OCI-LY3 (cell line): ENCODE measurements at regions not wholly inside any gene's neighbourhood (a gene's known extent, or its start where the extent isn't known, plus 50 kb on each side); places are given as distances from the start of the nearest gene placed in this dataset.

Source experiments
- H2AFZ ChIP-seq: fragments of 200-600, 300-600 bp; shearing (Covaris generic); 2 replicates; pipeline ENCODE4 v1.6.0; 2014; ENCODE audit warnings: antibody characterized with exemption, low read depth, low read length
- H3K27ac ChIP-seq: fragments of 200-600, 300-600 bp; sonication (generic); 2 replicates; pipeline ENCODE4 v1.5.1; 2014; ENCODE audit warnings: mild to moderate bottlenecking, low read length, moderate library complexity, mixed read lengths
- H3K27me3 ChIP-seq: fragments of 200-600, 300-600 bp; sonication (generic); 2 replicates; pipeline ENCODE4 v1.6.1; 2014; ENCODE audit warnings: low read depth, low read length, mixed read lengths
- H3K36me3 ChIP-seq: fragments of 200-600, 300-600 bp; sonication (generic); replicated peaks from 2 replicates; pipeline ENCODE3; 2014; ENCODE audit warnings: low read depth, low read length, mixed read lengths
- H3K4me1 ChIP-seq: fragments of 300-600, 200-600 bp; sonication (generic); 2 replicates; pipeline ENCODE4 v1.6.1; 2014; ENCODE audit warnings: low read length, mixed read lengths
- H3K4me2 ChIP-seq: fragments of 200-600, 300-600 bp; sonication (generic); 2 replicates; pipeline ENCODE4 v1.6.1; 2014; ENCODE audit warnings: low read length, mixed read lengths
- H3K4me3 ChIP-seq: fragments of 300-600, 200-600 bp; sonication (generic); 2 replicates; pipeline ENCODE4 v1.5.1; 2014; ENCODE audit warnings: antibody characterized with exemption, mild to moderate bottlenecking, low read length, moderate library complexity
- H3K79me2 ChIP-seq: fragments of 300-600, 200-600 bp; shearing (Covaris generic); 2 replicates; pipeline ENCODE4 v1.6.1; 2014; ENCODE audit warnings: mild to moderate bottlenecking, low read length, mixed read lengths
- H3K9ac ChIP-seq: fragments of 300-600, 200-600 bp; shearing (Covaris generic); 2 replicates; pipeline ENCODE4 v1.6.0; 2014; ENCODE audit warnings: mild to moderate bottlenecking, low read length, moderate library complexity
- H3K9me3 ChIP-seq: fragments of 200-600, 300-600 bp; shearing (Covaris generic); 2 replicates; pipeline ENCODE4 v1.6.1; 2014; ENCODE audit warnings: low read length, mixed read lengths; ENCODE audit not compliant: insufficient read depth
- H4K20me1 ChIP-seq: fragments of 200-600, 300-600 bp; sonication (generic); 2 replicates; pipeline ENCODE4 v1.6.1; 2016; ENCODE audit warnings: low read length, mixed read lengths; ENCODE audit not compliant: insufficient read depth
- CTCF ChIP-seq: fragments of 200-600, 300-600 bp; sonication (generic); IDR thresholded peaks from 2 replicates; pipeline ENCODE4 v1.5.1; 2014; ENCODE audit warnings: antibody characterized with exemption, low read length, low read depth
- EZH2phosphoT487 ChIP-seq: fragments of 200-600 bp; shearing (Covaris generic); IDR thresholded peaks from 2 replicates; pipeline ENCODE4 v1.6.1; 2018; ENCODE audit warnings: antibody characterized with exemption, mixed run types, low read depth

GRCh38 chr12:107365703-107366102, 272.4 kb upstream of the CRY1 start:
- H3K9ac ChIP-seq = no peak overlapping the region
- H3K36me3 ChIP-seq = no peaks in the 10 kb centered on the region
- no peaks in the 10 kb centered on the region for H3K4me1 ChIP-seq
- no peak overlapping the region for H3K27ac ChIP-seq
- H3K79me2 ChIP-seq = no peaks in the 10 kb centered on the region
- H3K4me2 ChIP-seq = no peak overlapping the region
- H3K4me3 ChIP-seq = no peak overlapping the region
- peaks cover 25% of the 10 kb centered on the region for H3K27me3 ChIP-seq
- no peaks in the 10 kb centered on the region for H3K9me3 ChIP-seq
- H4K20me1 ChIP-seq = no peaks in the 10 kb centered on the region
- H2AFZ ChIP-seq = no peak overlapping the region
- TF ChIP-seq EZH2phosphoT487 (no peak), CTCF (no peak)

GRCh38 chr12:107366322-107366721, 273.0 kb upstream of the CRY1 start:
- no peaks in the 10 kb centered on the region for H3K36me3 ChIP-seq
- no peaks in the 10 kb centered on the region for H3K9me3 ChIP-seq
- no peak overlapping the region for H3K9ac ChIP-seq
- no peaks in the 10 kb centered on the region for H3K79me2 ChIP-seq
- no peak overlapping the region for H3K27ac ChIP-seq
- H2AFZ ChIP-seq = no peak overlapping the region
- H3K27me3 ChIP-seq = peaks cover 26% of the 10 kb centered on the region
- no peak overlapping the region for H3K4me3 ChIP-seq
- TF ChIP-seq EZH2phosphoT487 (no peak), CTCF (no peak)
- no peak overlapping the region for H3K4me2 ChIP-seq
- no peaks in the 10 kb centered on the region for H4K20me1 ChIP-seq
- no peaks in the 10 kb centered on the region for H3K4me1 ChIP-seq

- H3K79me2 ChIP-seq = no peaks in the 10 kb centered on the region
- no peaks in the 10 kb centered on the region for H3K4me1 ChIP-seq
- H3K4me3 ChIP-seq = no peak overlapping the region
- H4K20me1 ChIP-seq = no peaks in the 10 kb centered on the region
- H3K9ac ChIP-seq = no peak overlapping the region
- H3K9me3 ChIP-seq = no peaks in the 10 kb centered on the region
- peaks cover 15% of the 10 kb centered on the region for H3K27me3 ChIP-seq
- TF ChIP-seq CTCF = no peak
- no peak for TF ChIP-seq EZH2phosphoT487
- H3K36me3 ChIP-seq = no peaks in the 10 kb centered on the region
- H3K27ac ChIP-seq = no peak overlapping the region
- no peak overlapping the region for H2AFZ ChIP-seq
- peak overlapping the region; percentile 24; the same call in 1 of the 2 replicates for H3K4me2 ChIP-seq
Observed at GRCh38 chr12:107368586-107368985, 275.2 kb upstream of the CRY1 start.

GRCh38 chr12:107369006-107369405, 275.7 kb upstream of the CRY1 start:
- peaks cover 11% of the 10 kb centered on the region; the same call in 1 of the 2 replicates for H3K27me3 ChIP-seq
- no peak overlapping the region for H3K27ac ChIP-seq
- no peaks in the 10 kb centered on the region for H4K20me1 ChIP-seq
- H3K79me2 ChIP-seq = no peaks in the 10 kb centered on the region
- H3K4me1 ChIP-seq = no peaks in the 10 kb centered on the region
- no peak overlapping the region for H2AFZ ChIP-seq
- no peaks in the 10 kb centered on the region for H3K36me3 ChIP-seq
- H3K9ac ChIP-seq = no peak overlapping the region
- no peaks in the 10 kb centered on the region for H3K9me3 ChIP-seq
- H3K4me3 ChIP-seq = no peak overlapping the region
- TF ChIP-seq CTCF = no peak
- TF ChIP-seq EZH2phosphoT487 = no peak
- H3K4me2 ChIP-seq = peak overlapping the region; percentile 24; the same call in 1 of the 2 replicates
